Stimulated activated CD8-positive, alpha-beta memory T cell treated with anti-CD3 and anti-CD28 coated beads, Interleukin-7, amount 100 ng/mL, for 4 hours (primary cell): ENCODE measurements at regions not wholly inside any gene's neighbourhood (a gene's known extent, or its start where the extent isn't known, plus 50 kb on each side); places are given as distances from the start of the nearest gene placed in this dataset.

Source experiments
- DNase-seq, 2 donors: peaks; one replicate each; pipeline ENCODE4 v3.0.0-alpha.2; 2020; ENCODE audit warnings: low read depth in 2 of 2

- peak in 1 of 2 donors; percentile 7 for DNase-seq
Measured at GRCh38 chr3:31377045-31377642, 155.6 kb upstream of the STT3B start.

- no peak for DNase-seq
Measured at GRCh38 chr3:31378231-31378630, 154.5 kb upstream of the STT3B start.

- no peak for DNase-seq
Measured at GRCh38 chr3:31379598-31379997, 153.1 kb upstream of the STT3B start.

- no peak for DNase-seq
Measured at GRCh38 chr3:31382856-31383255, 149.9 kb upstream of the STT3B start.

- DNase-seq: no peak
Measured at GRCh38 chr3:31384117-31384516, 148.6 kb upstream of the STT3B start.

- DNase-seq: no peak
Measured at GRCh38 chr3:31389939-31390338, 142.8 kb upstream of the STT3B start.

- DNase-seq: no peak
Measured at GRCh38 chr3:31390466-31390865, 142.3 kb upstream of the STT3B start.

GRCh38 chr3:31391150-31391549 lies 141.6 kb upstream of the STT3B start:
- no peak for DNase-seq

- DNase-seq: no peak
Measured at GRCh38 chr3:31392568-31392967, 140.2 kb upstream of the STT3B start.

GRCh38 chr3:31399271-31399670 lies 133.5 kb upstream of the STT3B start:
- DNase-seq: no peak

- no peak for DNase-seq
Measured at GRCh38 chr3:31402117-31402516, 130.6 kb upstream of the STT3B start.

GRCh38 chr3:31403197-31403596 lies 129.5 kb upstream of the STT3B start:
- DNase-seq: no peak

GRCh38 chr3:31404871-31405270 lies 127.9 kb upstream of the STT3B start:
- DNase-seq: no peak

GRCh38 chr3:31405515-31405914 lies 127.2 kb upstream of the STT3B start:
- DNase-seq: no peak

GRCh38 chr3:31406896-31407295 lies 125.8 kb upstream of the STT3B start:
- no peak for DNase-seq

GRCh38 chr3:31407665-31408064 lies 125.1 kb upstream of the STT3B start:
- no peak for DNase-seq

GRCh38 chr3:31408720-31409119 lies 124.0 kb upstream of the STT3B start:
- no peak for DNase-seq

GRCh38 chr3:31409389-31409788 lies 123.3 kb upstream of the STT3B start:
- no peak for DNase-seq

- no peak for DNase-seq
Measured at GRCh38 chr3:31409866-31410265, 122.9 kb upstream of the STT3B start.

- no peak for DNase-seq
Measured at GRCh38 chr3:31410411-31410810, 122.3 kb upstream of the STT3B start.

- no peak for DNase-seq
Measured at GRCh38 chr3:31412832-31413231, 119.9 kb upstream of the STT3B start.

GRCh38 chr3:31413515-31413914 lies 119.2 kb upstream of the STT3B start:
- DNase-seq: no peak

- DNase-seq: no peak
Measured at GRCh38 chr3:31416980-31417379, 115.7 kb upstream of the STT3B start.

- no peak for DNase-seq
Measured at GRCh38 chr3:31417486-31417885, 115.2 kb upstream of the STT3B start.
